Skeletal muscle tissue (tissue), 3 donors: ENCODE measurements at regions not wholly inside any gene's neighbourhood (a gene's known extent, or its start where the extent isn't known, plus 50 kb on each side); places are given as distances from the start of the nearest gene placed in this dataset.

Experiments
- H3K27ac ChIP-seq: one replicate; pipeline ENCODE4 v1.7.0; 2013; ENCODE audit warnings: mild to moderate bottlenecking, low read depth, low read length, inconsistent platforms
- H3K27me3 ChIP-seq, 3 donors: one replicate each; pipeline ENCODE4 v1.7.0; 2013; ENCODE audit warnings: low read length in 3 of 3; ENCODE audit not compliant: control insufficient read depth in 3 of 3, insufficient read depth in 3 of 3
- H3K36me3 ChIP-seq, 3 donors: one replicate each; pipeline ENCODE4 v1.7.0; 2013; ENCODE audit warnings: low read length in 3 of 3; ENCODE audit not compliant: control insufficient read depth in 3 of 3, insufficient read depth in 3 of 3
- H3K4me1 ChIP-seq, 3 donors: one replicate each; pipeline ENCODE4 v1.7.0; 2013; ENCODE audit warnings: low read length in 3 of 3, mild to moderate bottlenecking in 3 of 3; ENCODE audit not compliant: control insufficient read depth in 3 of 3, insufficient read depth in 3 of 3
- H3K4me3 ChIP-seq, 3 donors: one replicate each; pipeline ENCODE4 v1.7.0; 2013; ENCODE audit warnings: low read length in 3 of 3
- H3K9ac ChIP-seq, 3 donors: one replicate each; pipeline ENCODE4 v1.7.0; 2013; ENCODE audit warnings: low read length in 3 of 3, mild to moderate bottlenecking in 3 of 3, moderate library complexity in 2 of 3, low read depth in 1 of 3
- H3K9me3 ChIP-seq, 3 donors: one replicate each; pipeline ENCODE4 v1.7.0; 2013; ENCODE audit warnings: low read length in 3 of 3; ENCODE audit not compliant: control insufficient read depth in 3 of 3
- donor health status: Osteomylitis.

- no peaks in the 10 kb centered on the region for H3K9me3 ChIP-seq
- H3K9ac ChIP-seq, result no peak overlapping the region
- no peaks in the 10 kb centered on the region for H3K36me3 ChIP-seq
- no peak overlapping the region for H3K27ac ChIP-seq
- no peaks in the 10 kb centered on the region for H3K4me1 ChIP-seq
- no peaks in the 10 kb centered on the region for H3K27me3 ChIP-seq
- no peak overlapping the region for H3K4me3 ChIP-seq
Observed at GRCh38 chr21:25292396-25292795, 314.9 kb downstream of the MRPL39 start.

DNA sequence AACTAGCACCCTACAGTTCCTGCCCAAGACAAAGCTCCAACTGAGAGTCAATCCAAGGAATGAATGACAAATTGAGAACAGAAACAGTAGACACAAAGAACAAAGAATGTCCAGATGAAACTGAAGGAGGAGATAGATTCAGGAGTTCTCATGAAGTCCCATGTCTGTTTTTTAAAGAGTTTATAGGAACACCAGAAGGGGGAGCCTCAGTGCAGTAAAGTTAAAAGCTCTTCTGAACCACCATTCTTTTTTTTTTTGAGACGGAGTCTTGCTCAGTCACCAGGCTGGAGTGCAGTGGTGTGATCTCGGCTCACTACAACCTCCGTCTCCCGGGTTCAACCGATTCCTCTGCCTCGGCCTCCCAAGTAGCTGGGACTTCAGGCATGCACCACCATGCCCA lies 323.6 kb downstream of the MRPL39 start:
- Histone ChIP-seq H3K9me3 (no peaks in the 10 kb centered on the region), H3K9ac (no peak overlapping the region), H3K4me1 (no peaks in the 10 kb centered on the region), H3K27ac (no peak overlapping the region), H3K36me3 (no peaks in the 10 kb centered on the region), H3K27me3 (no peaks in the 10 kb centered on the region), H3K4me3 (no peak overlapping the region)

DNA sequence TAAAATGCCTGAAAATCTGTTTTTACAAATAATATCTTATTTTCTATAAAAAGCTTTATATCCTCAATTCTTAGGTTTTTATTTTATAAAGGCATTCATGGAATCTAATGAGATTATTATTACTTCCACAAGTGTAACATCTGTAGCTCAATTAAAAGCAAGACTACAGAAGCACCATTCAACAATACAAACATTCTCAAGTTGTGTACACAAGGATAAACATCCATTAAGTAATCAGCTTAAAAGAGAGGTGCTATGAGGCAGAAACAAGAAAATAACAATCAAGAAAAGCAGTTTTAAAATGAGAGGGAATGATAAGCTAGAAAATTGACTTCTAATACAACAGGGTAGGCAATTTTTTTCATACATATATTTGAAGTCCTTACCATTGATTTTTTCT lies 326.1 kb downstream of the MRPL39 start:
- no peak overlapping the region for H3K4me3 ChIP-seq
- no peaks in the 10 kb centered on the region for H3K9me3 ChIP-seq
- no peaks in the 10 kb centered on the region for H3K36me3 ChIP-seq
- H3K27me3 ChIP-seq, result no peaks in the 10 kb centered on the region
- H3K9ac ChIP-seq, result no peak overlapping the region
- H3K4me1 ChIP-seq, result no peaks in the 10 kb centered on the region
- H3K27ac ChIP-seq, result no peak overlapping the region

- H3K4me3 ChIP-seq, result no peak overlapping the region
Observed at GRCh38 chr21:25280061-25280460, 327.2 kb downstream of the MRPL39 start.

GRCh38 chr21:25273959-25274358 lies 333.3 kb downstream of the MRPL39 start:
- Histone ChIP-seq H3K4me1 (no peaks in the 10 kb centered on the region), H3K9ac (no peak overlapping the region), H3K9me3 (no peaks in the 10 kb centered on the region), H3K36me3 (no peaks in the 10 kb centered on the region), H3K27ac (no peak overlapping the region), H3K4me3 (no peak overlapping the region), H3K27me3 (no peaks in the 10 kb centered on the region)

More at GRCh38 chr21:25280061-25280460, 327.2 kb downstream of the MRPL39 start:
- Histone ChIP-seq H3K36me3 (no peaks in the 10 kb centered on the region), H3K9me3 (no peaks in the 10 kb centered on the region), H3K4me1 (no peaks in the 10 kb centered on the region), H3K9ac (no peak overlapping the region), H3K27ac (no peak overlapping the region), H3K27me3 (no peaks in the 10 kb centered on the region)

DNA sequence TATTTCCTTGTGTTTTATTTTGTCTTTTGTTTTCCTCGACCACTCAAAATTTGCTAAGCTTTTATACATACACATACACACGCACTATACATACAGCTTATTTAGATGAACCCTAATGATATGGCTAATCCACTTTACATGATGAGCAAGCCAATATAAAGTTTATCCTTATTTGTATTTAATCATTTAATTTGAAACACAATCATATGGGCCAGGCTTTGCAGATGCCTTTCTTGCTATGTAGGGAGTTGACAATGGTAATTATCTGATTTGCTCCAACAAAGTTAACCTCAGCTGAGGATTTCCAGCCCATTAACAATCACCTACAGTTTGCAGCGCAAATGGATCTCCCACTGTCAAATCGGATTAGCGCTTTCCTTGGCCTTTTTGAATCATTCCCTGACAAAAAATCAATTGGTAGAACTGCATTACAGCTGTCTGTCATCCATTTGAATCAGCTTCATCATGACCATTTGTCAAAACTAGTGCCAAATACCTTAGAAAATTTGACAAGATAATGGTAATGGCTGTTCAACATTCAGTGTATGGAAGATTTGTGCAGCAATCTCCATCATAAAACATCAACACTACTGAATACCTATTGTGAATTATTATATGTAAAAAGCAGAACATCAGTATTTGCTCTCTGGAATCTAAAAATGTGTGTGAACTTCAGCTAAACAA lies 352.6 kb downstream of the MRPL39 start:
- no peak overlapping the region for H3K4me3 ChIP-seq

GRCh38 chr21:25246546-25246945 lies 360.7 kb downstream of the MRPL39 start:
- Histone ChIP-seq H3K9ac (no peak overlapping the region), H3K4me3 (no peak overlapping the region), H3K9me3 (no peaks in the 10 kb centered on the region), H3K27me3 (no peaks in the 10 kb centered on the region), H3K36me3 (no peaks in the 10 kb centered on the region), H3K4me1 (no peaks in the 10 kb centered on the region), H3K27ac (no peak overlapping the region)

More for the DNA sequence above, 352.6 kb downstream of the MRPL39 start:
- Histone ChIP-seq H3K27ac (no peak overlapping the region), H3K9ac (no peak overlapping the region), H3K36me3 (no peaks in the 10 kb centered on the region), H3K9me3 (no peaks in the 10 kb centered on the region), H3K27me3 (no peaks in the 10 kb centered on the region), H3K4me1 (no peaks in the 10 kb centered on the region)

DNA sequence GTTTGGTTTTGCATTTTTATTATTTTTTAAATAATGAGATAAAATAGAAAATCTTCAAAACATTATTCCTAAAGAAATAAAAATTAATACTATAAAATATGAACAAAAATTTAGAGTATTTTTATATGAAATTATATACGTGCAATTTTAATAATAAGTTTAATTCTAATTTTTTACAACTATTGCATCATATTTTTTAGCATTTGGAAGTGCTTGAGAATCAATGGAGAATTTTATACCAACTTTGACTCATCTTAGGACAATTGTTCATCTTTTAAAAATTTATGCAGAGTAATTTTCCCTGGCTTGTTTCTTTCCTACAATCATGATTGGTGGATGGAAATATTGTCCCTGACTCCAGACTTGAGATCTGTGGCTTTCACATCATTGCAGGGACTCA lies 362.5 kb downstream of the MRPL39 start:
- Histone ChIP-seq H3K4me3 (no peak overlapping the region), H3K27ac (no peak overlapping the region), H3K9me3 (no peaks in the 10 kb centered on the region), H3K36me3 (no peaks in the 10 kb centered on the region), H3K27me3 (no peaks in the 10 kb centered on the region), H3K9ac (no peak overlapping the region), H3K4me1 (no peaks in the 10 kb centered on the region)

GRCh38 chr21:25243808-25244207 lies 363.5 kb downstream of the MRPL39 start:
- Histone ChIP-seq H3K9ac (no peak overlapping the region), H3K27ac (no peak overlapping the region), H3K4me1 (no peaks in the 10 kb centered on the region), H3K36me3 (no peaks in the 10 kb centered on the region), H3K9me3 (no peaks in the 10 kb centered on the region), H3K27me3 (no peaks in the 10 kb centered on the region), H3K4me3 (no peak overlapping the region)

DNA sequence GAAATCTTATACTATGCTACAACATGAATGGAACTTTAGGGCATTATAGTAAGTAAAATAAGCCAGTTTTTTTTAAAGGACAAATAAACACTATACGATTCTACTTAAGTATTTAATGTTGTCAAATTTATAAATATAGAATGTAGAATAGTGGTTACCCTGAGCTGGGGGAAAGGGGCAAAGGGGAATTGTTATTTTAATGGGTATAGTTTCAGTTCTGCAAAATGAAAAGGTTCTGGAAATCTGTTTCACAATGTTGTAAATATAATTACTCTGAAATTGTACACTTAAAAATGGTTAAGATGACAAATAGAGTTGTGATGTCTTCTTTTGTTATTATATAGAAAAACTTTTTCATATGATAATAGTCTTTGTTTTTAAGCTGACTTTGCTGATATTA lies 366.3 kb downstream of the MRPL39 start:
- no peak overlapping the region for H3K9ac ChIP-seq
- no peaks in the 10 kb centered on the region for H3K36me3 ChIP-seq
- H3K27me3 ChIP-seq, result no peaks in the 10 kb centered on the region
- H3K27ac ChIP-seq, result no peak overlapping the region
- no peaks in the 10 kb centered on the region for H3K9me3 ChIP-seq
- H3K4me1 ChIP-seq, result no peaks in the 10 kb centered on the region
- H3K4me3 ChIP-seq, result no peak overlapping the region
